CD4-positive, alpha-beta T cell treated with Interleukin-4 for 4 hours (primary cell): ENCODE measurements at regions not wholly inside any gene's neighbourhood (a gene's known extent, or its start where the extent isn't known, plus 50 kb on each side); places are given as distances from the start of the nearest gene placed in this dataset.

Source experiments
- DNase-seq: peaks from one replicate; pipeline ENCODE4 v3.0.0-alpha.2; 2020

- DNase-seq: no peak
These were observed 111.6 kb downstream of the SNX5 start for GRCh38 chr20:17856837-17857605.

GRCh38 chr20:17856024-17856564 lies 112.5 kb downstream of the SNX5 start:
- DNase-seq: no peak

DNA sequence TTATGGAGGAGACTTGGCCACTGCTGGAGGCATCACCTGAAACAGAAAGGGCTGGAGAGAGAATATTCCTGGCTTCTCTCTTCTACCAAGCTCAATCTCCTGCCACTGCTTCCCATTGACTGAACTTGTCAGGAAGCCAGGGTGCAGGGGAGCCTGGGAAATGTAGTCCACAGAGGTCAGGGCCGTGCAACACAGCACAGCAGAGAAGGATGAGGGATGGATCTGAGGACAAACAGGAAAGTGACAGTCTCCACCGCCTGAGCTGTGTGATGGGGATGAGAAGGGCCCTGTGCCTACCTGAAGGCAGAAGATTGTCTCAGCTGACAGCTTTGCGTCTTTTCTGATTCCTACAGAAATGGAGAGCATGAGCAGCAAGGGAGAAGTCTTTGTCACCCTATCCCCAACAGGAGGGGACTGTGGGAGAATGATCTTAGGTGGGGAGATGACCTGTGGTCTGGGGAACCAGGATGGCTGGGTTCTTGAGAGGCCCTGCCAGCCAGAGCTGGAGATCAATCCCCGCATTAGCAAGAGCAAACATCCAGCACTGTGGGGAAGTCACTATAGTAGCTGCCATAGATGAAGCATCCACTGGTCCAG lies 114.2 kb downstream of the SNX5 start:
- DNase-seq: no peak

GRCh38 chr20:17852323-17852722 lies 116.3 kb downstream of the SNX5 start:
- DNase-seq: no peak

GRCh38 chr20:17850684-17851026 lies 117.9 kb downstream of the SNX5 start:
- DNase-seq: no peak

DNA sequence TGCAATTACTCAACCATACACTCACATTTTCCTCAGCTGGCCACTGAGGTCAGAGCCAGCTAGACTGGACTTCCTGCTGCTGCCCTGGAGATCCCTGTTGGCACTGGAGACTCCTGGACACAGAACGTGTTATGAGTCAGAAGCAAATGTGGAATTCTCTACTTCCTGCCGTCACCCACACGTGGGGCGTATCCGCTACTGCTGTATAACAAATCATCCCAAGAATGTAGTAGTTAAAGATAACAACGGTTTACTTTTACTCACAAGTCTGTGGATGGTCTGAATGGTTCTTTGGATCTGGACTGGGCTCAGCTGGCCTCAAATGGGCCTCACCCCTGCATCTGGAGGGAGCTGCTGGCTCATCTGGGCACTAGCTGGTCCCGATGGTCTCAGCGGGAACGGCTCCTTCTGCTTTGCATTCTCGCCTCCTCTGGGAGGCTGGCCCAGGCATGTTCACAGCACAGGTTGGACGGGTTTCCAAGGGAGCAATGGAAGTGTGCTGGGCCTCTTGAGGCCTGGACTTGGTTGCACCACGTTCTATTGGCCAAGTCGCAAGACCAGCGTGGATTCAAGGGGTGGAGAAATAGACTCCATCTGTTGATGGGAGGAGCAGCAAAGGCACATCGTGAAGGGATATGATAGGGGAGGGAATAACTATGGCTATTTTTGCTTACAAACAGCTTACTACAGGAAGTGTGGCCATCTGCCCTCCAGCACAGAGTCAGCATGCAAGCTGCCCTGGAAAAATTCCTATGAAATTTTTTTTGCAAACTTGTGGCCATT lies 118.5 kb downstream of the SNX5 start:
- no peak for DNase-seq

GRCh38 chr20:17849138-17849900 lies 119.3 kb downstream of the SNX5 start:
- DNase-seq: no peak

DNA sequence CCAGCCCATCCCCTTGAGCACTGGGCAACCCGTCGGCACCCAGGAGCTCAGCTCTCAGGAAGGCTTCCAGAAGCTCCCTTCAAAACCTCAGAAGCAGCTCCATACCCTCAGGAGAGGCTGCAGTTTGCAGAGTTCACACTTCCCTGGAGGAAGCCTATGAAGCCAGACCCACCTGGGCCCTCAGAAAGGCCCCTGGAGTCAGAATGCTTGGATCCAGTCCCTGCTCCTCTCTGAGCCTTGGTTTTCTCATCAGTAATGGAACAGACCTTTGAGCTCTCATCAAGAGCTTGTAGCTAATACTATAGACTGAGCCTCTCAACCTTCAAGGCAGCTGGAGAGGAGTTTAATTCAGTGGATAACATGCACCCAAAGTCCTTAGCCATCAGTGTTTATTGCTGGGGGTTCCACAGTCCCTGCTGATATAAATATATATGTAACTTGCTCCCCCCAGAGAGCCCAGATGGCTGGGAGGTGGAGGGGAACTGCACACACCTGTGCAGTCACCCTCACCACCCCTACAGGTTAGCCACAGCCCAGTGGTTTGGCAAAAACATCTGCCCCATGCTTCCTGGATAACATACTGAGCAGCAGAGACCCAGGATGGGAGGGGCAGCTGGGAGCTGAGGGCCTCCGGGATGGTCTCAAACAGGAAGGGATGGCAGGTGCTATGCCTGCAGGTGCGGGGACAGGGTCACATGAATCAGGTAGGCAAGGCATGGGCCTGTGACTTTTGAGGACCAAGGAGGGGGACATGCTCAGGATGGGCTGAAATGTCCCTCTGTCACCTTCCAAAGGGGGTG lies 120.1 kb downstream of the SNX5 start:
- no peak for DNase-seq

- no peak for DNase-seq
These were observed 122.7 kb downstream of the SNX5 start for GRCh38 chr20:17845701-17846475.

DNA sequence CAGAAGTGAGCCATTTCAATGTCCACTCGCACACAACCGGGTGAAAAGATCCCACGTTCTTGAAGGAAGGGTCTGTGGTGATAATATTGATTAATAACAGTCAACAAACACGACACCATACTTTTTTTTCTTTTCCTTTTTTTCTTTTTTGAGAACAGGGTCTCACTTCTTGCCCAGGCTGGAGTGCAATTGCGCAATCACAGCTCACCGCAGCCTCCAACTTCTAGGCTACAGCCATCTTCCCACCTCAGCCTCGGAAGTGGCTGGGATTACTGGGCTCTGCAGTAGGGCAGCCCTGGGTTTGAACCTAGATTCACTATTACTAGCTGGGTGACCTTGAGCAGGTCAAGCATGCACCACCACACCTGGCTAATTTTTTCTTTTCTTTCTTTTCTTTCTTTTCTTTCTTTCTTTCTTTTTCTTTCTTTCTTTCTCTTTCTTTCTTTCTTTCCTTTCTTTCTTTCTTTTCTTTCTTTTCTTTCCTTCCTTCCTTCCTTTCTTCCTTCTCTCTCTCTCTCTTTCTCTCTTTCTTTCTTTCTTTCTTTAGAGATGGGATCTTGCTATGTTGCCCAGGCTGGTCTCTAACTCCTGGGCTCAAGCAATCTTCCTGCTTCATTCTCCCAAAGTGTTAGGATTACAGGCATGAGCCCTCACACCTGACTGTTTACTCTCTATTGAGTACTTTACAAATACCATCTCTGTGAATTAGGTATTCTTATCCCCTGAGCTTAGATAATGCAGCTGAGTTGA lies 123.9 kb downstream of the SNX5 start:
- DNase-seq: no peak

- DNase-seq: no peak
These were observed 124.5 kb downstream of the SNX5 start for GRCh38 chr20:17844133-17844429.

DNA sequence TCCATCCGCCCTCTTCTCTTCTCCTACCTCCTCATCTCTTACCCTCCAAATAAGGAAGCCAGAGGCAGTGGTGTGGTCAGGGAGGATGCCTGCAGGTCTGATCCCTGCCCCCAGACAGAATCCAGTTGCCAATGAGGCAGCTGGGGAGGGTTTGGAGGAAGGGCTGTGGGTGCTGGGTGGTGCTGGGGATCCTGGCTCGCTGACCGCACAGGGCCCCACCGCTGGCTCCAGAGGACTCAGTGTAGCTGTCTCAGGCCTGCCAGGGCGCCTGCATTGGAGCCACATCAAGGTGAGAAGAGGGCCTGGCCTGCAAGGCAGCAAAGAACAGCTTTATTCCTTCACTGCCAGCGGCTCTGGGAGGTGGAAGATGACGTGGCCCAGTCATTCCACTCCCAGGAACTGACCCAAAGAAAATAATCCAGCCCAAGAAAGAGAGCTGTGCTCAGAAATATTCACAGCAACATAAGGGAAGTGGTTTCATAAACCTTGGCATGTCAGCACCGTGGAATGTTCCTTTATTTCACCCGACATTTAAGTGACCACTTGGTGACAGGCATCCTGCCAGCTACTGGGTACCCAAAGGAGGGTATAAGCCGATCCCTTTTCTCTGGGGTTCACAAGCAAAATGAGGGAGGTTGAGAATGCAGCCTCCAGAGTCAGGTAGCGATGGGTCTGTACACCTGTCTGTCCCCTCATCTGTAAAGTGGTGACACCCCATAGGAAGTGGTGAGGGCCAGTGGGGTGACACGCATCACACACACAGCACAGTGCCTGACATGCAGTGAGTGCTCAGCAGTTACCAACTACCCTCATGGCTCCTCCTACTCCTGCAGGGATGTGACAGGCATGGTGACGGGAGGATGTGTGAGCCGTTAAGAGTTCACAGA lies 125.1 kb downstream of the SNX5 start:
- DNase-seq: peak; percentile 10

DNA sequence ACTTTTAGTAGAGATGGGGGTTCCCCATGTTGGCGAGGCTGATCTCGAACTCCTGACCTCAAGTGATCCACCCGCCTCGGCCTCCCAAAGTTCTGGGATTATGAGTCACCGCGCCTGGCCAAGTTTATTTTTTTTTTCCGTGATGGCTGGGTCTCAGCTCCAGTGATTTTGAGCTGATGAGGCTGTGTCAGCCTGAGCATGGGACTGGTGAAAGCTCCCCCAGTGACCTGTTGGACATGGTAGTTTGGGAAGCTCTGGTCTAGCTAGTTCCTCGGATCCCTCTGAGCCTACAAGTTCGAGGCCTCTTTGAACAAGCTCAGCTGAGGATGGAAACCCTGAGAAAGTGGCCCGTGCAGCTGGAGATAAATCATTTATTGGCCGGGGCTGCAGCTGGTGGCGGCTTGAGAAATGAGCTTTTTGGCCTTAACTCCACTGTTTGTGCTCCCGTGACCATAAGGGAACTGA lies 126.8 kb downstream of the SNX5 start:
- DNase-seq: no peak

GRCh38 chr20:17840423-17840822 lies 128.2 kb downstream of the SNX5 start:
- DNase-seq: no peak

GRCh38 chr20:17838921-17839320 lies 129.7 kb downstream of the SNX5 start:
- DNase-seq: no peak

DNA sequence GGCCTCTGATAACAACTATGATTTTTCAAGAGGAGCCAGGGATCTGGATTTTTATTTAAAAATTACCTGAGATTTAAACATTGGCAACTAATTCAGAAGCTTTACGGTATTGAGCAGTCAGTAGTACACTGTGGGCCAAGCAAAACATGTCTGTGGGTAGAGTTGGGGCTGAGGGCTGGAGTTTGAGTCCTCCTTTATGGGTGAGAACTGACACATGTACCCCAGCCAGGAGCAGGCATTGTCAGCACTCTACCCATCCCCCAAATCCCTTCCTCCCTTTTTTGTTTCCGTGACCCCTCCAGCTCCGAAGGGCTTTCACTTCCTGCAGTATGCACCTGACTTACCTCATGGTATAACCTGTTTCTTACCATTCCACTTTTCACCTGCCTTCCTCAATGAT lies 131.4 kb downstream of the SNX5 start:
- no peak for DNase-seq

GRCh38 chr20:17836303-17836861 lies 132.2 kb downstream of the SNX5 start:
- no peak for DNase-seq

DNA sequence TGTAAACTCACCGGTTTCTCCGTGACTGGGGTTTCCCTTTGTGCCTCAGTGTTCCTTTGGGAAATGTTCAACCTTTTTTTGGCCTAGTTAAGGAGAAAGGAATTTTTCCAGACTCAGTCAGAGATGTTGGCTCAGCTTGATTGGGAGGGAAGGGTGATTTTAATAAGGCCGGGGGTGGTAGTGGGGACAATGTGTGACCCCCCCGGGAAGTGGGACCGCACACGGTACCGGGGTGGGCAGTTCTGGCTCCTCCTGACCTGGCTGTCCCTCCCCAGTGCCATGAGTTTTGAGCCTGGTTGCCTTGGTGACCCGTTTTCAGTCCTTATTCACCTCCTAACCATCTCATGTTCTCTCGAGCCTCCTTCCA lies 132.7 kb downstream of the SNX5 start:
- no peak for DNase-seq

DNA sequence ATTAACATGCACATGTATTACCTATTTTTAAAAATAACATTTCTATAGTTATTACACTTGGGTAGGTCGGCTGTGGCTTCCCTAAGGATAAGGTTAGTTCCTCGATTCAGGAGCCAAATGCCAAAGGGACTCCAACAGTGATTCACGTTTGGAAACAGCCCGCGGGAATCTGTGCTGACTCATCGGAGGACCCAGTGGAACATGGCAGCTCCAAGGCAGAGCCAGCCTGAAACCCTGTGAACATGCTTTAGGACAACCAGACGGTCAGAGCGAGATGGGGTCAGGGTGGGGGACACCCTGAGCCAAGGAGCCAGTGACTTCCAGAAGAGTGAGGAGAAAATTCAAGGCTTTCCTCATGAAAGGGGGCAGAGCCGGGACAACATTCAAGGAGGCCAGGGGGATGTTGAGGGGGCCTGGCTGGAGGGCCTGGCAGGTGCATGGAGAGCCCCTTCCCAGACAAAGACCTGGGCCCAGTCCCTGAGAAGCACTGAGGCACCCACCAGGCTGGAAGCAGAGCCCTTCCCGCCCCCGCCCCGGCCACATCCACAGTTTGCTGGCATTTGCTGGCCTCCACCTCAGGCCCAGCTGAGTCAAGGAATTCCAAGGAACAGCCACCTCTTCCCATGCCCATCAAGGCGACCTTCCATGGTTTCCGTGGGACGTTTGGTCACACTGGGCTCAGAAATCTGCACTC lies 133.2 kb downstream of the SNX5 start:
- DNase-seq: no peak
